Neural progenitor cell (in vitro differentiated cells): ENCODE measurements at regions not wholly inside any gene's neighbourhood (a gene's known extent, or its start where the extent isn't known, plus 50 kb on each side); places are given as distances from the start of the nearest gene placed in this dataset.

ENCODE experiments used
- DNase-seq: peaks from one replicate; pipeline ENCODE4 v3.0.0-alpha.2; 2016; ENCODE audit warnings: low spot score
- H2AFZ ChIP-seq: fragments of 200-600 bp; sonication (generic); replicated peaks from 2 replicates; pipeline ENCODE4 v1.6.1; 2016; ENCODE audit warnings: antibody characterized with exemption
- H3F3A ChIP-seq: fragments of 200-600 bp; sonication (generic); 2 replicates; pipeline ENCODE4 v1.6.1; 2016; ENCODE audit warnings: antibody characterized with exemption, low read depth
- H3K27ac ChIP-seq: fragments of 200-600 bp; sonication (generic); 2 replicates; pipeline ENCODE4 v1.5.1; 2016; ENCODE audit warnings: mild to moderate bottlenecking
- H3K27me3 ChIP-seq: fragments of 200-600 bp; sonication (generic); 2 replicates; pipeline ENCODE4 v1.6.1; 2016; ENCODE audit warnings: mild to moderate bottlenecking, moderate library complexity
- H3K36me3 ChIP-seq: fragments of 200-600 bp; sonication (generic); 2 replicates; pipeline ENCODE4 v1.5.1; 2016
- H3K4me1 ChIP-seq: fragments of 200-600 bp; sonication (generic); 2 replicates; pipeline ENCODE4 v1.6.1; 2016; ENCODE audit warnings: mixed run types
- H3K4me2 ChIP-seq: fragments of 200-600 bp; sonication (generic); 2 replicates; pipeline ENCODE4 v1.6.1; 2016
- H3K4me3 ChIP-seq: fragments of 200-600 bp; sonication (generic); 2 replicates; pipeline ENCODE4 v1.5.1; 2016
- H3K79me2 ChIP-seq: fragments of 200-600 bp; sonication (generic); 2 replicates; pipeline ENCODE4 v1.6.1; 2016; ENCODE audit warnings: low read depth
- H3K9ac ChIP-seq: fragments of 200-600 bp; sonication (generic); 2 replicates; pipeline ENCODE4 v1.6.1; 2016
- H3K9me3 ChIP-seq: fragments of 200-600 bp; sonication (generic); 2 replicates; pipeline ENCODE4 v1.5.1; 2016; ENCODE audit warnings: low read depth
- H4K20me1 ChIP-seq: fragments of 200-600 bp; sonication (generic); 2 replicates; pipeline ENCODE4 v1.6.1; 2016; ENCODE audit warnings: low read depth
- H3K27ac Mint-ChIP-seq: 3 replicates; pipeline ENCODE4 v1.8.0; 2021; ENCODE audit warnings: mixed read lengths
- H3K27me3 Mint-ChIP-seq: 2 replicates; pipeline ENCODE4 v1.8.0; 2022; ENCODE audit warnings: low read depth, mild to moderate bottlenecking, inconsistent platforms, moderate library complexity, mixed read lengths; ENCODE audit not compliant: insufficient read depth
- H3K36me3 Mint-ChIP-seq: 3 replicates; pipeline ENCODE4 v1.8.0; 2021; ENCODE audit warnings: mixed read lengths
- H3K4me1 Mint-ChIP-seq: 3 replicates; pipeline ENCODE4 v1.8.0; 2021; ENCODE audit warnings: mixed read lengths
- H3K4me3 Mint-ChIP-seq: 3 replicates; pipeline ENCODE4 v1.8.0; 2021; ENCODE audit warnings: mild to moderate bottlenecking, moderate library complexity, mixed read lengths
- H3K9me3 Mint-ChIP-seq: 3 replicates; pipeline ENCODE4 v1.8.0; 2020; ENCODE audit warnings: mixed read lengths
- EZH2 ChIP-seq: fragments of 200-600 bp; sonication (generic); IDR thresholded peaks from 2 replicates; pipeline ENCODE4 v1.6.1; 2017; ENCODE audit warnings: antibody characterized with exemption, mild to moderate bottlenecking, moderate library complexity
- EZH2phosphoT487 ChIP-seq: fragments of 200-600 bp; sonication (generic); IDR thresholded peaks from 2 replicates; pipeline ENCODE4 v1.6.1; 2017; ENCODE audit warnings: antibody characterized with exemption
- TF ChIP-seq, protein P1 (sequence below): fragments of 200-600 bp; sonication (generic); IDR thresholded peaks from 2 replicates; pipeline ENCODE4 v1.5.1; 2017; ENCODE audit warnings: antibody characterized with exemption, mild to moderate bottlenecking

DNA sequence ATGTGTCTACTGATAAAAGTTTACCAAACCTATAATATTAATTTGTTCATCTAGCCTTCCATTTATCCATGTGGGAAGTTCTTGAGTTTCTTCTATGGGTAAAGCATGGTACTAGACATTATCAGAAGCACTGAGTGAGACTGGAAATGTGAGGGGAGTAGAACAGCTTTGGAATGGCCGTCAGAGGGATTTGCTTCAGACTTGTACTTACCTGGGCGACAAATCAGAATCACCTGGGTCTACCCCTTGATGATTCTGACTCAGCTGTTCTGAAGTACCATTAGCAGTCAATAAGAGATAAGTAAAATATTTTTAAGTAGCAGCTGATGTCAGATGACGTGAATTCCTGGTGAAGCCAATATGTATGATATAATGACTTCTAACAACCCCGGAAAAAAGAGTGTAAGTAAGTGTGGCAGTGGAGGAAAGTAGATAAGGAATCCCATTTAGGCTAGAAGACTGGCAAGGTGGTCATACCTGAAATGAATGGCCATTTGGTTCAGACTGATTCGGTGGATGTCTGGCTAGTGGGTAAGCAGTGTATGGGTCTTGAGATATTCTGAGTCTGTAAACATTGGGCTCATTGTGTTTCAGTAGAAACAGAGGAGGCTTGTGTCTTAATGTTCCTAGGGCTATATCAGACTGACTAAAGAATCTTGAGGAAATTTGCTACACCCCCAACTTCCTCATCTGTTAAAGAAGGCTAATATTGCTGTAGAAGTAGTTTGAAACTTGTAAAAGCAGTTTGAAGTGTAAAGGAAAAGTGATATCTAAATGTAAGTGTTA lies 409.2 kb downstream of the NKX6-1 start:
- no peaks in the 10 kb centered on the region for H3F3A ChIP-seq
- no peak overlapping the region for H3K27ac Mint-ChIP-seq
- H3K4me2 ChIP-seq = no peak overlapping the region

DNA sequence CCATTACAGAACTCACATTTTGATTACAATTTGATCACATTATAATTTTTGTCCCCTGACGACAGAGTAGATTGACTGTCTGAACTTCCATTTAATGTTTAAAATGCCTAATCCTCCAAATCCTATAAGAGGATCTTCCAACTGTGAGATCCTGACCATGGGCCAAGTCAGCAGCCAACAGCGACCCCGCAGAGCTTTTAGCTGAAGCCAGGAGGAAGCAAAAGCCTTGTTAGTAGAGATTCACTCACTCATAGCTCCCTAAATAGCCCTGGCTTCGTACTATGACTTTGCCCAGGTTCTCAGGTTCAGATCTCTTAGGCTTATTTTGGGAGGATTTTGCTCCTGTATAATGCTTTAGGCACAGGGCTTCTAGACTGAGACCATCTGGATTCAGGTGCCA lies 413.1 kb downstream of the NKX6-1 start:
- no peaks in the 10 kb centered on the region for H4K20me1 ChIP-seq
- H3F3A ChIP-seq = no peaks in the 10 kb centered on the region
- no peaks in the 10 kb centered on the region for H3K9me3 ChIP-seq
- H3K79me2 ChIP-seq = no peaks in the 10 kb centered on the region
- DNase-seq = no peak
- Mint-ChIP-seq H3K27me3 (peaks cover 4% of the 10 kb centered on the region), H3K9me3 (no peaks in the 10 kb centered on the region), H3K4me3 (no peak overlapping the region), H3K27ac (no peak overlapping the region), H3K36me3 (no peaks in the 10 kb centered on the region), H3K4me1 (peaks cover 8% of the 10 kb centered on the region)
- no peak overlapping the region for H2AFZ ChIP-seq
- H3K27me3 ChIP-seq = no peaks in the 10 kb centered on the region
- TF ChIP-seq EZH2 = no peak
- TF ChIP-seq EZH2phosphoT487 = no peak
- TF ChIP-seq, protein P1, sequence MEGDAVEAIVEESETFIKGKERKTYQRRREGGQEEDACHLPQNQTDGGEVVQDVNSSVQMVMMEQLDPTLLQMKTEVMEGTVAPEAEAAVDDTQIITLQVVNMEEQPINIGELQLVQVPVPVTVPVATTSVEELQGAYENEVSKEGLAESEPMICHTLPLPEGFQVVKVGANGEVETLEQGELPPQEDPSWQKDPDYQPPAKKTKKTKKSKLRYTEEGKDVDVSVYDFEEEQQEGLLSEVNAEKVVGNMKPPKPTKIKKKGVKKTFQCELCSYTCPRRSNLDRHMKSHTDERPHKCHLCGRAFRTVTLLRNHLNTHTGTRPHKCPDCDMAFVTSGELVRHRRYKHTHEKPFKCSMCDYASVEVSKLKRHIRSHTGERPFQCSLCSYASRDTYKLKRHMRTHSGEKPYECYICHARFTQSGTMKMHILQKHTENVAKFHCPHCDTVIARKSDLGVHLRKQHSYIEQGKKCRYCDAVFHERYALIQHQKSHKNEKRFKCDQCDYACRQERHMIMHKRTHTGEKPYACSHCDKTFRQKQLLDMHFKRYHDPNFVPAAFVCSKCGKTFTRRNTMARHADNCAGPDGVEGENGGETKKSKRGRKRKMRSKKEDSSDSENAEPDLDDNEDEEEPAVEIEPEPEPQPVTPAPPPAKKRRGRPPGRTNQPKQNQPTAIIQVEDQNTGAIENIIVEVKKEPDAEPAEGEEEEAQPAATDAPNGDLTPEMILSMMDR = no peak
- no peak overlapping the region for H3K27ac ChIP-seq
- H3K9ac ChIP-seq = no peak overlapping the region
- peaks cover 2% of the 10 kb centered on the region for H3K4me1 ChIP-seq
- no peak overlapping the region for H3K4me3 ChIP-seq
- no peaks in the 10 kb centered on the region for H3K36me3 ChIP-seq
- H3K4me2 ChIP-seq = no peak overlapping the region

More for the DNA sequence above, 409.2 kb downstream of the NKX6-1 start:
- Histone ChIP-seq H4K20me1 (no peaks in the 10 kb centered on the region), H3K4me3 (no peak overlapping the region), H3K4me1 (no peaks in the 10 kb centered on the region), H3K27ac (no peak overlapping the region), H3K36me3 (no peaks in the 10 kb centered on the region), H3K79me2 (no peaks in the 10 kb centered on the region), H3K27me3 (no peaks in the 10 kb centered on the region), H3K9me3 (no peaks in the 10 kb centered on the region), H3K9ac (no peak overlapping the region), H2AFZ (no peak overlapping the region)
- no peak for DNase-seq
- Mint-ChIP-seq H3K36me3 (no peaks in the 10 kb centered on the region), H3K4me3 (no peak overlapping the region), H3K9me3 (no peaks in the 10 kb centered on the region), H3K27me3 (peaks cover under 1% of the 10 kb centered on the region), H3K4me1 (no peaks in the 10 kb centered on the region)
- no peak for TF ChIP-seq EZH2phosphoT487
- no peak for TF ChIP-seq EZH2
- TF ChIP-seq, protein P1 = no peak

DNA sequence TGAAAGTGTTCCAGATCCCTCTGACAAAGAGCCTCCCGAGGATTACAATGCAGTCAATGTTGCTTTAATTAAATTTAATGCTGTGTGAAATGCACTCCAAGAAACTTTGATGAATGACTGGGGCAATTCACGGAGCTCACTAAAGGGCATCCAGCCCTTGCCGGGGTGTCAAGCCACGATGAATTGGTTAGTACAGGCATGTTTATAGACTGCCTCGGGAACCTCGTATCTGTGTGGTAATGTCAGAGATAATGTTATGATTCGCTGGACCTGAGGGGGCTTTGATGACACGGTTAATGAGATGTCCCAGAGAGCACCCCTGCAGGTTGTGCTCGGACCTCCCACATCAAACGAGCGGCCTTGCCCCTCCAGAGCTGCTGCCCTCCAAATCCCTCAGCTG lies 428.8 kb downstream of the NKX6-1 start:
- H3K4me1 Mint-ChIP-seq = peaks cover 13% of the 10 kb centered on the region
- H3K27ac Mint-ChIP-seq = no peak overlapping the region
- Histone ChIP-seq H3F3A (peaks cover 16% of the 10 kb centered on the region), H3K9me3 (no peaks in the 10 kb centered on the region), H3K4me3 (peak overlapping the region; percentile 2), H2AFZ (no peak overlapping the region), H3K4me2 (peak overlapping the region; percentile 54), H3K9ac (no peak overlapping the region), H3K36me3 (no peaks in the 10 kb centered on the region), H3K27ac (no peak overlapping the region), H4K20me1 (no peaks in the 10 kb centered on the region), H3K79me2 (no peaks in the 10 kb centered on the region), H3K27me3 (no peaks in the 10 kb centered on the region), H3K4me1 (peaks cover 25% of the 10 kb centered on the region)
- no peak for TF ChIP-seq EZH2
- H3K9me3 Mint-ChIP-seq = peaks cover 9% of the 10 kb centered on the region
- H3K4me3 Mint-ChIP-seq = no peak overlapping the region
- peaks cover 26% of the 10 kb centered on the region for H3K27me3 Mint-ChIP-seq
- peaks cover 4% of the 10 kb centered on the region for H3K36me3 Mint-ChIP-seq
- peak; percentile 63 for DNase-seq

DNA sequence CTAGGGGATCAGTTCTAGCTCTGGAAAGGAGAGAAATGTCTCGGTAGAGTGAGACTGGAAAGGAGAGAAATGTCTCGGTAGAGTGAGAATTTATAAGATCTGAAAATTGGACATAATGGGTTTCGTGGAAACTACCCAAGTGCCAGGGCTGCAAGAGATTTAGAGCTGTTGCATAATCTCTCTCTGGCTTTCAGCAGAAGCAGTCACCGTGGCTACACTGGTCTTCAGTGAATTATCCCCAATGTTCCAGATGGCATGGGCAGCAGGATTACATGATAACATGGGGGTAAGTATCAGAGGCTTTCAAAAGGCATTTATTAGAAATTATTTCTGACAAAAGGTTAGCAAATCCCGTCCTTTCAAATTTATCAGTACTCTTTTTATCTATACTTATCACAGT lies 435.5 kb downstream of the NKX6-1 start:
- no peak overlapping the region for H3K4me3 ChIP-seq
- H3K27ac ChIP-seq = no peak overlapping the region
- H3K27me3 ChIP-seq = no peaks in the 10 kb centered on the region
- H3K27ac Mint-ChIP-seq = no peak overlapping the region
- no peak for DNase-seq
- H4K20me1 ChIP-seq = no peaks in the 10 kb centered on the region
- H3K36me3 Mint-ChIP-seq = no peaks in the 10 kb centered on the region
- no peaks in the 10 kb centered on the region for H3K9me3 ChIP-seq
- no peak overlapping the region for H3K9ac ChIP-seq
- H3K4me1 ChIP-seq = no peaks in the 10 kb centered on the region
- no peaks in the 10 kb centered on the region for H3K36me3 ChIP-seq
- H3K79me2 ChIP-seq = no peaks in the 10 kb centered on the region
- peaks cover 7% of the 10 kb centered on the region for H3K4me1 Mint-ChIP-seq
- H2AFZ ChIP-seq = no peak overlapping the region
- TF ChIP-seq, protein P1 = no peak
- TF ChIP-seq EZH2 = no peak
- TF ChIP-seq EZH2phosphoT487 = no peak
- no peaks in the 10 kb centered on the region for H3F3A ChIP-seq
- H3K27me3 Mint-ChIP-seq = peaks cover 13% of the 10 kb centered on the region
- no peak overlapping the region for H3K4me3 Mint-ChIP-seq
- no peaks in the 10 kb centered on the region for H3K9me3 Mint-ChIP-seq
- H3K4me2 ChIP-seq = no peak overlapping the region
